ENCODE measurements at regions not wholly inside any gene's neighbourhood (a gene's known extent, or its start where the extent isn't known, plus 50 kb on each side); places are given as distances from the start of the nearest gene placed in this dataset.

DNA sequence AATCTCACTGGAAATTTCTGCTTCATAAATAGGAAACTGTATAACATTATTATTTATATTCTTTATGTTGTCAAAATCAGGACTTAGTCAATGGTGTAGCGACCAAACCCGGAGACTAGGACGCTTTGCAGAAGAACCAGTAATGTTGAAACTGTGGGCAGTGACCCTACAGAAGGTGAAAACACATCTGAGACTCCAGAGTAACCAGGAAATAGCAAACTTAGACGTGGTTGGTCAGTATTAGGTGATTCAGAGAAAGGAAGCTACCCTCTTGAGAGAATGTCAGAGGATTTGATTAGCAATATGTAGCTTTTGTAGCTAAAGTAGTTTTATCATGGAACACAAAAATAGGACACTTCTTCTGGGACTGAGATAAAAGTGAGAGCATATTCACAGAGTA is 381.9 kb downstream of the SLC16A7 start:
- Histone ChIP-seq H3K4me1 (ENCODE audit: control extremely low read depth in 1 of 4, control insufficient read depth in 4 of 4, insufficient read depth in 4 of 4, low read length in 3 of 4) (no peaks in the 10 kb centered on the region), H3K27me3 (replicated peaks in 2 of 5; ENCODE audit: control insufficient read depth in 4 of 5, insufficient read depth in 5 of 5, low read length in 4 of 5) (no peaks in the 10 kb centered on the region), H3K36me3 (ENCODE audit: control insufficient read depth in 4 of 4, insufficient read depth in 4 of 4, low read length in 3 of 4) (no peaks in the 10 kb centered on the region), H3K27ac (ENCODE audit: insufficient read depth in 1 of 2, low read depth in 1 of 2, low read length in 2 of 2, poor library complexity in 1 of 2, severe bottlenecking in 2 of 2) (no peak overlapping the region), H3K9me3 (ENCODE audit: control extremely low read depth in 1 of 5, control insufficient read depth in 4 of 5, insufficient read depth in 2 of 5, low read depth in 1 of 5, low read length in 4 of 5) (no peaks in the 10 kb centered on the region), H3K4me3 (ENCODE audit: control insufficient read depth in 1 of 7, extremely low read depth in 1 of 7, insufficient read depth in 4 of 7, low read depth in 2 of 7, low read length in 6 of 7) (no peak overlapping the region)
- CTCF ChIA-PET, result no interaction called here
- WGBS (ENCODE audit: insufficient coverage), result 94% methylated on average over 2 of the region's 4 CpGs
- no peak for DNase-seq
- POLR2A ChIA-PET, result no interaction called here

GRCh38 chr12:59980476-59980875 is 384.6 kb downstream of the SLC16A7 start:
- POLR2A ChIA-PET, result no interaction called here
- H3K4me3 ChIP-seq (ENCODE audit: control insufficient read depth in 1 of 7, extremely low read depth in 1 of 7, insufficient read depth in 4 of 7, low read depth in 2 of 7, low read length in 6 of 7), result no peak overlapping the region
- no peaks in the 10 kb centered on the region for H3K36me3 ChIP-seq (ENCODE audit: control insufficient read depth in 4 of 4, insufficient read depth in 4 of 4, low read length in 3 of 4)
- CTCF ChIA-PET, result no interaction called here
- H3K9me3 ChIP-seq (ENCODE audit: control extremely low read depth in 1 of 5, control insufficient read depth in 4 of 5, insufficient read depth in 2 of 5, low read depth in 1 of 5, low read length in 4 of 5), result peaks cover 0 to 2% (median 0%) of the 10 kb centered on the region in 5 experiments
- no CpG with 5 or more reads among the region's 1 CpG for WGBS (ENCODE audit: insufficient coverage)
- H3K4me1 ChIP-seq (ENCODE audit: control extremely low read depth in 1 of 4, control insufficient read depth in 4 of 4, insufficient read depth in 4 of 4, low read length in 3 of 4), result no peaks in the 10 kb centered on the region
- no peaks in the 10 kb centered on the region for H3K27me3 ChIP-seq (replicated peaks in 2 of 5; ENCODE audit: control insufficient read depth in 4 of 5, insufficient read depth in 5 of 5, low read length in 4 of 5)
- H3K27ac ChIP-seq (ENCODE audit: insufficient read depth in 1 of 2, low read depth in 1 of 2, low read length in 2 of 2, poor library complexity in 1 of 2, severe bottlenecking in 2 of 2), result no peak overlapping the region
- no peak for DNase-seq

- POLR2A ChIA-PET, result no interaction called here
- no peaks in the 10 kb centered on the region for H3K4me1 ChIP-seq (ENCODE audit: control extremely low read depth in 1 of 4, control insufficient read depth in 4 of 4, insufficient read depth in 4 of 4, low read length in 3 of 4)
- no peaks in the 10 kb centered on the region for H3K9me3 ChIP-seq (ENCODE audit: control extremely low read depth in 1 of 5, control insufficient read depth in 4 of 5, insufficient read depth in 2 of 5, low read depth in 1 of 5, low read length in 4 of 5)
- no peaks in the 10 kb centered on the region for H3K36me3 ChIP-seq (ENCODE audit: control insufficient read depth in 4 of 4, insufficient read depth in 4 of 4, low read length in 3 of 4)
- no peak for DNase-seq
- no peaks in the 10 kb centered on the region for H3K27me3 ChIP-seq (replicated peaks in 2 of 5; ENCODE audit: control insufficient read depth in 4 of 5, insufficient read depth in 5 of 5, low read length in 4 of 5)
- 95% methylated on average over 4 of the region's 4 CpGs for WGBS (ENCODE audit: insufficient coverage)
- H3K4me3 ChIP-seq (ENCODE audit: control insufficient read depth in 1 of 7, extremely low read depth in 1 of 7, insufficient read depth in 4 of 7, low read depth in 2 of 7, low read length in 6 of 7), result no peak overlapping the region
- CTCF ChIA-PET, result interaction anchor here (1.2 to 1.3 kb wide), 2 partner anchors 13 to 1459 kb away, joined by 3 read pairs; no protein-coding TSS in a partner anchor
- H3K27ac ChIP-seq (ENCODE audit: insufficient read depth in 1 of 2, low read depth in 1 of 2, low read length in 2 of 2, poor library complexity in 1 of 2, severe bottlenecking in 2 of 2), result no peak overlapping the region
Measured at GRCh38 chr12:59999291-59999690, 403.5 kb downstream of the SLC16A7 start.

DNA sequence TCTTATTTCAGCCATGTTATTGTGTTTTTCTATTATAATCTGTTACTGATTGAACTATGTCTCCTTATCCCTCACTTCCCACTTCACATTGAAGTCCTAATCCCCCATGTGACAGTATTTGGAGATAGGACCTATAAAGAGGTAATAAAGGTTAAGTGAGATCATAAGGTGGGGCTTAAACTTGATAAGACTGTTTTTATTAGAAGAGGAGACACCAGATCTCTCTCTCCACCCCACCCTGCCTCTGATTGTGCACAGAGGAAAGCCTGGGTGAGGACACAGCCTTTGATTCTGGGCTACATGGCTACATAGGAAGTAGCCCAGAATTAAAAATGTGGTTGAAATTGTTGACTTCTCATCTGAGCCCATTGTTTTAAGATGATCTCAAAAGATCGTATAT is 414.7 kb downstream of the SLC16A7 start:
- no peak for DNase-seq
- no peaks in the 10 kb centered on the region for H3K36me3 ChIP-seq (ENCODE audit: control insufficient read depth in 4 of 4, insufficient read depth in 4 of 4, low read length in 3 of 4)
- POLR2A ChIA-PET, result no interaction called here
- WGBS (ENCODE audit: insufficient coverage), result 83% methylated on average over 1 of the region's 1 CpG
- no peaks in the 10 kb centered on the region for H3K9me3 ChIP-seq (ENCODE audit: control extremely low read depth in 1 of 5, control insufficient read depth in 4 of 5, insufficient read depth in 2 of 5, low read depth in 1 of 5, low read length in 4 of 5)
- H3K4me1 ChIP-seq (ENCODE audit: control extremely low read depth in 1 of 4, control insufficient read depth in 4 of 4, insufficient read depth in 4 of 4, low read length in 3 of 4), result no peaks in the 10 kb centered on the region
- H3K27me3 ChIP-seq (replicated peaks in 2 of 5; ENCODE audit: control insufficient read depth in 4 of 5, insufficient read depth in 5 of 5, low read length in 4 of 5), result no peaks in the 10 kb centered on the region
- H3K4me3 ChIP-seq (ENCODE audit: control insufficient read depth in 1 of 7, extremely low read depth in 1 of 7, insufficient read depth in 4 of 7, low read depth in 2 of 7, low read length in 6 of 7), result no peak overlapping the region
- H3K27ac ChIP-seq (ENCODE audit: insufficient read depth in 1 of 2, low read depth in 1 of 2, low read length in 2 of 2, poor library complexity in 1 of 2, severe bottlenecking in 2 of 2), result no peak overlapping the region
- CTCF ChIA-PET, result no interaction called here

GRCh38 chr12:60012659-60013058 is 416.8 kb downstream of the SLC16A7 start:
- POLR2A ChIA-PET, result no interaction called here
- H3K4me3 ChIP-seq (ENCODE audit: control insufficient read depth in 1 of 7, extremely low read depth in 1 of 7, insufficient read depth in 4 of 7, low read depth in 2 of 7, low read length in 6 of 7), result no peak overlapping the region
- WGBS (ENCODE audit: insufficient coverage), result no CpG with 5 or more reads among the region's 1 CpG
- no peaks in the 10 kb centered on the region for H3K27me3 ChIP-seq (replicated peaks in 2 of 5; ENCODE audit: control insufficient read depth in 4 of 5, insufficient read depth in 5 of 5, low read length in 4 of 5)
- no peak overlapping the region for H3K27ac ChIP-seq (ENCODE audit: insufficient read depth in 1 of 2, low read depth in 1 of 2, low read length in 2 of 2, poor library complexity in 1 of 2, severe bottlenecking in 2 of 2)
- no peaks in the 10 kb centered on the region for H3K36me3 ChIP-seq (ENCODE audit: control insufficient read depth in 4 of 4, insufficient read depth in 4 of 4, low read length in 3 of 4)
- DNase-seq, result no peak
- no peaks in the 10 kb centered on the region for H3K9me3 ChIP-seq (ENCODE audit: control extremely low read depth in 1 of 5, control insufficient read depth in 4 of 5, insufficient read depth in 2 of 5, low read depth in 1 of 5, low read length in 4 of 5)
- CTCF ChIA-PET, result interaction anchor here (1.0 kb wide), 1 partner anchor 13 kb away, joined by 3 read pairs; no protein-coding TSS in a partner anchor
- H3K4me1 ChIP-seq (ENCODE audit: control extremely low read depth in 1 of 4, control insufficient read depth in 4 of 4, insufficient read depth in 4 of 4, low read length in 3 of 4), result no peaks in the 10 kb centered on the region

DNA sequence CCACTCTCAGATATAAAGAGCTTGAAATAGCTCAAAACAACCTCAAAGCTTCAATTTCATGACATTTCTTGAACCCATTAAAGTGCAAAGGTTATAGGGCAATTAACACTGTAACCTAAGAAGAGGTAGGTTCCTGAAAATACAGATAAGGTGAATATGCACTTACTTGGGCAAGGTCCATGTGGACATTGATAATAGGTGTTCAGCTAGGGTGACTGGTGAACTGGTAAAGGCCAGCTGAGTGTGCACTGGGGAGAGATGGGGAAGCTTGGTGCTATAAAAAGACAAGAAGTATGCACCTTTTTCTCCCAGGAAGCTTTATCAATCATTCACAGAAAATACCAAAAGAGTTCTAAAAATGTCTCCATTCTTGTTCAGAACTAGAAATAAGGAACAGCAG is 418.6 kb downstream of the SLC16A7 start:
- CTCF ChIA-PET, result no interaction called here
- Histone ChIP-seq H3K27ac (ENCODE audit: insufficient read depth in 1 of 2, low read depth in 1 of 2, low read length in 2 of 2, poor library complexity in 1 of 2, severe bottlenecking in 2 of 2) (no peak overlapping the region), H3K27me3 (replicated peaks in 2 of 5; ENCODE audit: control insufficient read depth in 4 of 5, insufficient read depth in 5 of 5, low read length in 4 of 5) (no peaks in the 10 kb centered on the region), H3K4me1 (ENCODE audit: control extremely low read depth in 1 of 4, control insufficient read depth in 4 of 4, insufficient read depth in 4 of 4, low read length in 3 of 4) (no peaks in the 10 kb centered on the region), H3K4me3 (ENCODE audit: control insufficient read depth in 1 of 7, extremely low read depth in 1 of 7, insufficient read depth in 4 of 7, low read depth in 2 of 7, low read length in 6 of 7) (no peak overlapping the region), H3K9me3 (ENCODE audit: control extremely low read depth in 1 of 5, control insufficient read depth in 4 of 5, insufficient read depth in 2 of 5, low read depth in 1 of 5, low read length in 4 of 5) (no peaks in the 10 kb centered on the region), H3K36me3 (ENCODE audit: control insufficient read depth in 4 of 4, insufficient read depth in 4 of 4, low read length in 3 of 4) (no peaks in the 10 kb centered on the region)
- no peak for DNase-seq
- POLR2A ChIA-PET, result no interaction called here

- ChIA-PET CTCF (no interaction called here), POLR2A (no interaction called here)
- no peaks in the 10 kb centered on the region for H3K4me1 ChIP-seq (ENCODE audit: control extremely low read depth in 1 of 4, control insufficient read depth in 4 of 4, insufficient read depth in 4 of 4, low read length in 3 of 4)
- no peak overlapping the region for H3K4me3 ChIP-seq (ENCODE audit: control insufficient read depth in 1 of 7, extremely low read depth in 1 of 7, insufficient read depth in 4 of 7, low read depth in 2 of 7, low read length in 6 of 7)
- no peak overlapping the region for H3K27ac ChIP-seq (ENCODE audit: insufficient read depth in 1 of 2, low read depth in 1 of 2, low read length in 2 of 2, poor library complexity in 1 of 2, severe bottlenecking in 2 of 2)
- no CpG with 5 or more reads among the region's 2 CpGs for WGBS (ENCODE audit: insufficient coverage)
- H3K27me3 ChIP-seq (replicated peaks in 2 of 5; ENCODE audit: control insufficient read depth in 4 of 5, insufficient read depth in 5 of 5, low read length in 4 of 5), result no peaks in the 10 kb centered on the region
- peaks cover 0 to 5% (median 0%) of the 10 kb centered on the region in 5 experiments for H3K9me3 ChIP-seq (ENCODE audit: control extremely low read depth in 1 of 5, control insufficient read depth in 4 of 5, insufficient read depth in 2 of 5, low read depth in 1 of 5, low read length in 4 of 5)
- H3K36me3 ChIP-seq (ENCODE audit: control insufficient read depth in 4 of 4, insufficient read depth in 4 of 4, low read length in 3 of 4), result no peaks in the 10 kb centered on the region
- no peak for DNase-seq
Measured at GRCh38 chr12:60020068-60020467, 424.2 kb downstream of the SLC16A7 start.

All from common myeloid progenitor, CD34-positive (primary cell).